Trophoblast cell (in vitro differentiated cells and primary cell): ENCODE measurements at regions not wholly inside any gene's neighbourhood (a gene's known extent, or its start where the extent isn't known, plus 50 kb on each side); places are given as distances from the start of the nearest gene placed in this dataset.

ENCODE experiments used
- DNase-seq, 2 donors: peaks; one replicate each; pipeline ENCODE4 v3.0.0-alpha.2; 2016
- H2AFZ ChIP-seq: 2 replicates; pipeline ENCODE4 v1.6.1; 2013; ENCODE audit warnings: low read length, moderate library complexity, mild to moderate bottlenecking; ENCODE audit not compliant: insufficient read depth, poor library complexity
- H2AK5ac ChIP-seq: 2 replicates; pipeline ENCODE4 v1.6.1; 2013; ENCODE audit warnings: mild to moderate bottlenecking, low read length
- H2BK120ac ChIP-seq: 2 replicates; pipeline ENCODE4 v1.6.1; 2013; ENCODE audit warnings: low read length, mild to moderate bottlenecking, moderate library complexity; ENCODE audit not compliant: insufficient read depth, poor library complexity
- H2BK12ac ChIP-seq: 2 replicates; pipeline ENCODE4 v1.6.1; 2013; ENCODE audit warnings: mild to moderate bottlenecking, low read length, moderate library complexity
- H2BK5ac ChIP-seq: 2 replicates; pipeline ENCODE4 v1.6.1; 2013; ENCODE audit warnings: low read length, low read depth, moderate library complexity, mild to moderate bottlenecking; ENCODE audit not compliant: poor library complexity
- H3K14ac ChIP-seq: 2 replicates; pipeline ENCODE4 v1.6.1; 2013; ENCODE audit warnings: mild to moderate bottlenecking, low read length
- H3K18ac ChIP-seq: 2 replicates; pipeline ENCODE4 v1.6.1; 2013; ENCODE audit warnings: mild to moderate bottlenecking, low read length
- H3K23ac ChIP-seq: 2 replicates; pipeline ENCODE4 v1.6.1; 2013; ENCODE audit warnings: low read length
- H3K27ac ChIP-seq: 2 replicates; pipeline ENCODE4 v1.5.1; 2013; ENCODE audit warnings: low read depth, mild to moderate bottlenecking, inconsistent platforms, low read length, moderate library complexity
- H3K27me3 ChIP-seq: 2 replicates; pipeline ENCODE4 v1.6.1; 2013; ENCODE audit warnings: inconsistent platforms, mild to moderate bottlenecking, low read length, moderate library complexity; ENCODE audit not compliant: insufficient read depth
- H3K36me3 ChIP-seq, 2 experiments: 1 replicate in 1 of 2; 2 replicates in 1 of 2; pipeline ENCODE4 v1.6.1; 2013; ENCODE audit warnings: low read length in 2 of 2, mild to moderate bottlenecking in 2 of 2, moderate library complexity in 1 of 2; ENCODE audit not compliant: insufficient read depth in 2 of 2, control insufficient read depth in 1 of 2
- H3K4ac ChIP-seq: 2 replicates; pipeline ENCODE4 v1.6.1; 2013; ENCODE audit warnings: low read depth, mild to moderate bottlenecking, low read length, moderate library complexity
- H3K4me1 ChIP-seq, 2 experiments: 1 replicate in 1 of 2; 2 replicates in 1 of 2; pipeline ENCODE4 v1.6.1; 2013; ENCODE audit warnings: low read length in 2 of 2, mild to moderate bottlenecking in 2 of 2, moderate library complexity in 1 of 2; ENCODE audit not compliant: insufficient read depth in 2 of 2, control insufficient read depth in 1 of 2
- H3K4me2 ChIP-seq: 2 replicates; pipeline ENCODE4 v1.6.1; 2013; ENCODE audit warnings: inconsistent platforms, mild to moderate bottlenecking, low read length, moderate library complexity
- H3K4me3 ChIP-seq: 2 replicates; pipeline ENCODE4 v1.5.1; 2013; ENCODE audit warnings: mild to moderate bottlenecking, low read depth, low read length, inconsistent platforms
- H3K79me1 ChIP-seq: one replicate; pipeline ENCODE4 v1.6.1; 2013; ENCODE audit warnings: low read length
- H3K79me2 ChIP-seq: 2 replicates; pipeline ENCODE4 v1.6.1; 2013; ENCODE audit warnings: low read length, mild to moderate bottlenecking; ENCODE audit not compliant: control insufficient read depth, insufficient read depth, poor library complexity
- H3K9ac ChIP-seq: 2 replicates; pipeline ENCODE4 v1.6.1; 2013; ENCODE audit warnings: mild to moderate bottlenecking, low read length
- H3K9me3 ChIP-seq: 2 replicates; pipeline ENCODE4 v1.6.1; 2013; ENCODE audit warnings: low read depth, mild to moderate bottlenecking, control low read depth, inconsistent platforms, low read length; ENCODE audit not compliant: insufficient read depth
- H4K12ac ChIP-seq: 2 replicates; pipeline ENCODE4 v1.6.1; 2013; ENCODE audit warnings: low read depth, mild to moderate bottlenecking, low read length, moderate library complexity
- H4K8ac ChIP-seq: 2 replicates; pipeline ENCODE4 v1.6.1; 2013; ENCODE audit warnings: low read depth, mild to moderate bottlenecking, low read length, moderate library complexity
- H4K91ac ChIP-seq: one replicate; pipeline ENCODE4 v1.6.1; 2013; ENCODE audit warnings: low read depth, mild to moderate bottlenecking, low read length, moderate library complexity
- WGBS: extraction: QIAGEN DNeasy Blood & Tissue Kit; methylation state at CpG from one replicate; pipeline ENCODE4 v1.1.7; 2013; ENCODE audit warnings: missing lambda C conversion rate; ENCODE audit not compliant: insufficient read length, insufficient coverage; ENCODE audit errors: extremely low coverage; 5-methylcytosine and 5-hydroxymethylcytosine counted together

- Histone ChIP-seq H2AFZ (no peak overlapping the region), H2BK12ac (no peak overlapping the region), H2BK5ac (no peak overlapping the region), H3K4me3 (no peak overlapping the region), H2AK5ac (no peak overlapping the region), H3K4me2 (no peak overlapping the region), H3K79me1 (no peaks in the 10 kb centered on the region), H3K9ac (no peak overlapping the region), H2BK120ac (no peak overlapping the region), H4K12ac (no peak overlapping the region), H3K4ac (no peak overlapping the region), H4K8ac (no peak overlapping the region), H3K36me3 (no peaks in the 10 kb centered on the region), H3K27ac (no peak overlapping the region), H3K9me3 (no peaks in the 10 kb centered on the region), H3K14ac (no peak overlapping the region), H3K18ac (no peak overlapping the region), H4K91ac (no peak overlapping the region), H3K27me3 (no peaks in the 10 kb centered on the region), H3K79me2 (no peaks in the 10 kb centered on the region), H3K23ac (no peak overlapping the region), H3K4me1 (peaks cover 3 to 6% of the 10 kb centered on the region in 2 experiments)
- no CpG with 5 or more reads among the region's 2 CpGs for WGBS
- DNase-seq, result no peak
Measured at GRCh38 chr1:90362163-90362562, 354.9 kb downstream of the BARHL2 start.

GRCh38 chr1:90361026-90361425 lies 356.1 kb downstream of the BARHL2 start:
- Histone ChIP-seq H3K4me3 (no peak overlapping the region), H2AFZ (no peak overlapping the region), H3K36me3 (no peaks in the 10 kb centered on the region), H3K27ac (no peak overlapping the region), H2BK5ac (no peak overlapping the region), H2AK5ac (no peak overlapping the region), H4K12ac (no peak overlapping the region), H3K4me2 (no peak overlapping the region), H3K9ac (no peak overlapping the region), H3K23ac (no peak overlapping the region), H3K4ac (no peak overlapping the region), H3K18ac (no peak overlapping the region), H3K79me1 (no peaks in the 10 kb centered on the region), H3K14ac (no peak overlapping the region), H3K9me3 (no peaks in the 10 kb centered on the region), H2BK120ac (no peak overlapping the region), H3K79me2 (no peaks in the 10 kb centered on the region), H2BK12ac (no peak overlapping the region), H3K4me1 (peaks cover 3 to 6% of the 10 kb centered on the region in 2 experiments), H4K8ac (no peak overlapping the region), H3K27me3 (no peaks in the 10 kb centered on the region), H4K91ac (no peak overlapping the region)
- no CpG with 5 or more reads among the region's 1 CpG for WGBS
- no peak for DNase-seq

GRCh38 chr1:90359994-90360393 lies 357.1 kb downstream of the BARHL2 start:
- H3K27ac ChIP-seq, result no peak overlapping the region
- no peak overlapping the region for H2BK5ac ChIP-seq
- H3K4me1 ChIP-seq, result peaks cover 3 to 6% of the 10 kb centered on the region in 2 experiments
- no peak overlapping the region for H4K12ac ChIP-seq
- H3K4ac ChIP-seq, result no peak overlapping the region
- H2AK5ac ChIP-seq, result no peak overlapping the region
- no peak overlapping the region for H2BK120ac ChIP-seq
- no peak overlapping the region for H3K9ac ChIP-seq
- H4K8ac ChIP-seq, result no peak overlapping the region
- no peaks in the 10 kb centered on the region for H3K36me3 ChIP-seq
- no peaks in the 10 kb centered on the region for H3K79me1 ChIP-seq
- no peak overlapping the region for H3K14ac ChIP-seq
- no peak overlapping the region for H3K18ac ChIP-seq
- no peak overlapping the region for H2AFZ ChIP-seq
- DNase-seq, result peak; percentile 33 to 42
- H3K27me3 ChIP-seq, result no peaks in the 10 kb centered on the region
- H3K4me2 ChIP-seq, result no peak overlapping the region
- H2BK12ac ChIP-seq, result no peak overlapping the region
- no peaks in the 10 kb centered on the region for H3K9me3 ChIP-seq
- no peaks in the 10 kb centered on the region for H3K79me2 ChIP-seq
- no peak overlapping the region for H3K23ac ChIP-seq
- H3K4me3 ChIP-seq, result no peak overlapping the region
- no CpG with 5 or more reads among the region's 6 CpGs for WGBS
- no peak overlapping the region for H4K91ac ChIP-seq

DNA sequence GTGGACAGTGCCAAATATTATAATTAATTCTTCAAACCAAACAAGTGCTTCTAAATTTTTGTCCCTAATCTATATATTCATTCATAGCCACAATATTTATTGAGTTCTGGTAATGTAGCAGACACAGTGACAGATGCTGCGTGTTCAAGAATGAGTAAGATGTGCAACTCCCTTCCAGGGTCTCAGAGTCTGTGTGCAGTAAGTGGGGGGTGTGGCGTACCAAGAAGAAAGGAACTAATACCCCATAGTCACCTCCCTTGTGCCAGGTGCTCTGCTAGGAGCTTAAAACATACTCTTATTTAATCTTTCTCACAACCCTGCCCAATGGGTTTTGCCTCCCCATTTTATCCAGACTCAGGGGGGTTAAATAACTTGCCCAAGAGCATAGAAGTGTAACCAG lies 358.7 kb downstream of the BARHL2 start:
- Histone ChIP-seq H3K4me2 (no peak overlapping the region), H3K79me2 (no peaks in the 10 kb centered on the region), H3K4ac (no peak overlapping the region), H2BK5ac (no peak overlapping the region), H3K14ac (no peak overlapping the region), H4K91ac (no peak overlapping the region), H3K9ac (no peak overlapping the region), H3K4me1 (peaks cover 3 to 6% of the 10 kb centered on the region in 2 experiments), H3K36me3 (no peaks in the 10 kb centered on the region), H3K18ac (no peak overlapping the region), H2BK120ac (no peak overlapping the region), H4K12ac (no peak overlapping the region), H2AK5ac (no peak overlapping the region), H3K4me3 (no peak overlapping the region), H4K8ac (no peak overlapping the region), H3K9me3 (no peaks in the 10 kb centered on the region), H2BK12ac (no peak overlapping the region), H3K27ac (no peak overlapping the region), H3K79me1 (no peaks in the 10 kb centered on the region), H2AFZ (no peak overlapping the region), H3K27me3 (no peaks in the 10 kb centered on the region), H3K23ac (no peak overlapping the region)
- DNase-seq, result no peak
- no CpG with 5 or more reads among the region's 2 CpGs for WGBS
